ENCODE measurements at regions not wholly inside any gene's neighbourhood (a gene's known extent, or its start where the extent isn't known, plus 50 kb on each side); places are given as distances from the start of the nearest gene placed in this dataset.

- Histone ChIP-seq H2AFZ (ENCODE audit: low read depth, low read length) (no peak overlapping the region), H3K27ac (ENCODE audit: low read length) (no peak overlapping the region), H3K36me3 (ENCODE audit: insufficient read depth, low read length) (peaks cover 6% of the 10 kb centered on the region), H3K9me3 (ENCODE audit: low read length) (no peaks in the 10 kb centered on the region), H3K4me3 (ENCODE audit: low read length) (no peak overlapping the region), H4K20me1 (ENCODE audit: insufficient read depth) (no peaks in the 10 kb centered on the region), H3K4me2 (ENCODE audit: low read length) (no peak overlapping the region), H3F3A (ENCODE audit: insufficient read depth, low read length, poor library complexity, severe bottlenecking) (no peaks in the 10 kb centered on the region), H3K9ac (ENCODE audit: low read length) (no peak overlapping the region), H3K9me2 (ENCODE audit: insufficient read depth, low read length) (no peaks in the 10 kb centered on the region), H3K27me3 (ENCODE audit: insufficient read depth, low read depth, low read length) (no peaks in the 10 kb centered on the region), H3K79me2 (replicated peaks; ENCODE audit: insufficient read depth, low read length) (no peaks in the 10 kb centered on the region)
- no peak for TF ChIP-seq EZH2 (IDR thresholded peaks at IDR 0.05; ENCODE audit: borderline replicate concordance, insufficient read depth, low read length, poor library complexity, severe bottlenecking)
- TF ChIP-seq RAD21 (conservative IDR thresholded peaks at IDR 0.05), result no peak
- TF ChIP-seq CTCF (IDR thresholded peaks at IDR 0.05; ENCODE audit: poor library complexity, severe bottlenecking), result no peak
- no peak for TF ChIP-seq EP300 (conservative IDR thresholded peaks at IDR 0.05; ENCODE audit: poor library complexity, severe bottlenecking)
- TF ChIP-seq POLR2AphosphoS5 (IDR thresholded peaks at IDR 0.05), result no peak
- TF ChIP-seq SMC3 (conservative IDR thresholded peaks at IDR 0.05; ENCODE audit: poor library complexity), result no peak
- TF ChIP-seq TAF1 (IDR thresholded peaks at IDR 0.05; ENCODE audit: low read depth), result no peak
- no peak for TF ChIP-seq REST (IDR thresholded peaks at IDR 0.05; ENCODE audit: borderline replicate concordance)
- no peak for TF ChIP-seq MXI1 (conservative IDR thresholded peaks at IDR 0.05; ENCODE audit: poor library complexity, severe bottlenecking)
These were observed 61.1 kb downstream of the DOP1B start for GRCh38 chr21:36217743-36218142.

- Histone ChIP-seq H3K36me3 (ENCODE audit: insufficient read depth, low read length) (peaks cover 6% of the 10 kb centered on the region), H3K9ac (ENCODE audit: low read length) (no peak overlapping the region), H2AFZ (ENCODE audit: low read depth, low read length) (no peak overlapping the region), H3F3A (ENCODE audit: insufficient read depth, low read length, poor library complexity, severe bottlenecking) (no peaks in the 10 kb centered on the region), H3K9me3 (ENCODE audit: low read length) (no peaks in the 10 kb centered on the region), H3K79me2 (replicated peaks; ENCODE audit: insufficient read depth, low read length) (no peaks in the 10 kb centered on the region), H3K27me3 (ENCODE audit: insufficient read depth, low read depth, low read length) (no peaks in the 10 kb centered on the region), H4K20me1 (ENCODE audit: insufficient read depth) (no peaks in the 10 kb centered on the region), H3K27ac (ENCODE audit: low read length) (no peak overlapping the region), H3K4me3 (ENCODE audit: low read length) (no peak overlapping the region), H3K9me2 (ENCODE audit: insufficient read depth, low read length) (no peaks in the 10 kb centered on the region), H3K4me2 (ENCODE audit: low read length) (no peak overlapping the region)
- TF ChIP-seq CTCF (IDR thresholded peaks at IDR 0.05; ENCODE audit: poor library complexity, severe bottlenecking) (no peak), SMC3 (conservative IDR thresholded peaks at IDR 0.05; ENCODE audit: poor library complexity) (no peak), RAD21 (conservative IDR thresholded peaks at IDR 0.05) (no peak), EZH2 (IDR thresholded peaks at IDR 0.05; ENCODE audit: borderline replicate concordance, insufficient read depth, low read length, poor library complexity, severe bottlenecking) (no peak), EP300 (conservative IDR thresholded peaks at IDR 0.05; ENCODE audit: poor library complexity, severe bottlenecking) (no peak), MXI1 (conservative IDR thresholded peaks at IDR 0.05; ENCODE audit: poor library complexity, severe bottlenecking) (no peak), POLR2AphosphoS5 (IDR thresholded peaks at IDR 0.05) (no peak), REST (IDR thresholded peaks at IDR 0.05; ENCODE audit: borderline replicate concordance) (no peak), TAF1 (IDR thresholded peaks at IDR 0.05; ENCODE audit: low read depth) (no peak)
These were observed 62.1 kb downstream of the DOP1B start for GRCh38 chr21:36218691-36219090.

Measured in neural cell (in vitro differentiated cells).